K562 (cell line): ENCODE measurements at regions not wholly inside any gene's neighbourhood (a gene's known extent, or its start where the extent isn't known, plus 50 kb on each side); places are given as distances from the start of the nearest gene placed in this dataset.

Source experiments
- CEBPB ChIP-seq: fragments of 450-650 bp; IDR thresholded peaks from 2 replicates; pipeline ENCODE4 v1.6.1; 2016; ENCODE audit warnings: missing genetic modification characterization, missing compliant biosample characterization
- EP300 ChIP-seq: IDR thresholded peaks from 2 replicates; pipeline ENCODE4 v1.6.1; 2012; ENCODE audit warnings: low read length, improper control_type of control experiment
- PHF20 ChIP-seq: fragments of 450-650 bp; IDR thresholded peaks from 2 replicates; pipeline ENCODE4 v1.6.1; 2018; ENCODE audit not compliant: partially characterized antibody
- POLR2A ChIP-seq: fragments of 450-650 bp; conservative IDR thresholded peaks from 2 replicates; pipeline ENCODE4 v1.6.1; 2016
- RBFOX2 ChIP-seq: fragments of 200-400 bp; formaldehyde crosslinking; IDR thresholded peaks from 2 replicates; pipeline ENCODE4 v1.6.1; 2017; ENCODE audit warnings: low read depth, mild to moderate bottlenecking, low read length, moderate library complexity
- TAF7 ChIP-seq: fragments of 450-650 bp; IDR thresholded peaks from 2 replicates; pipeline ENCODE4 v1.6.1; 2016; ENCODE audit warnings: missing genetic modification characterization, missing compliant biosample characterization
- ZEB2 ChIP-seq: fragments of 450-650 bp; IDR thresholded peaks from 2 replicates; pipeline ENCODE4 v1.6.1; 2016

DNA sequence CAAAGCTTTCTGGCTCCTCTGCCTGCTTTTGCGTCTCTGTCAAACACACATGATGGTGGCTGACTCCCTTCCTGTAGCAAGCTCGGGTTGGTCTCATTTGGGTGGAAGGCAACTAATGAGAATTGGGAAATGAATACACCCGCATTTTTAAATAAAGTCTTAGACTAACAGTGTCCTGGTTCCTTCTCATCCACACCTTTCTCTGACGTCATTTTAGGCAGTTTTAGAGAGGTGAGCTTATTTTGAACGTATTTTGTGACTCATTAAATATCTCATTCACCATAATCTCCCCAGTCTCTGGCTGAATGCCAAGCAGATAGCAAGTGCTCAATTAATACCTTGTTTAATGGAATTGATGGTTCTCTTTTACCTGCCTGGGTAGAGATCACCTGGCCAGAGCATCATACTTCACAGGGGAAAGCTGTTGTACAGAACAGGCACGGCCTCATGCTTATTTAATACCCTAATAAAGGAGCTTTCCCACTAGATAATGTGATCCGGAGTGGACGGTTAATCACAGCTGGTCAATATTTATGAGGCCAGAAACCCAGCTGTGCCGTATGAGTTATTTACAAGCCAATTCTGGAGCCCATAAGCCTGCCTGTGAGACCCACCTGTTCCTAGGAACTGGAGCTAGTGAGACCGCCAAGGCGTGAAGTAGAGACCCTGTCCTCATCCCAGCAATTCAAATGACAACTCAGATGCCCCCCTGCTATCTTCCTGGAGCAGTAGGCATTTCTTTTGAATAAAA lies 149.7 kb upstream of the PROK2 start:
- no peak for TF ChIP-seq RBFOX2
- TF ChIP-seq PHF20 = no peak
- TF ChIP-seq TAF7 (tag) = no peak
- no peak for TF ChIP-seq CEBPB (tag)
- TF ChIP-seq EP300 = no peak
- TF ChIP-seq POLR2A = no peak
- TF ChIP-seq ZEB2 = no peak
